B cell (primary cell): ENCODE measurements at regions not wholly inside any gene's neighbourhood (a gene's known extent, or its start where the extent isn't known, plus 50 kb on each side); places are given as distances from the start of the nearest gene placed in this dataset.

ENCODE experiments used
- ATAC-seq: fragments of 200-7000 bp; cut with Tn5 transposase; one replicate; pipeline ENCODE4 v1.10.0; 2021; ENCODE audit warnings: low read depth, mild to moderate bottlenecking, moderate number of reproducible peaks, moderate library complexity
- CTCF ChIA-PET: fragments of 350-600 bp; sonication (Branson Sonifier 250); formaldehyde crosslinking; loops from one replicate; lab custom pipeline; 2021; ENCODE audit warnings: antibody characterized with exemption, inconsistent platforms; lab: Charles Lee
- POLR2A ChIA-PET: fragments of 350-600 bp; sonication (Branson Sonifier 250); formaldehyde crosslinking; loops from one replicate; lab custom pipeline; 2021; ENCODE audit warnings: antibody characterized with exemption; lab: Charles Lee
- DNase-seq: peaks from one replicate; pipeline ENCODE4 v3.0.0; 2013
- H2AFZ ChIP-seq: 2 replicates; pipeline ENCODE4 v1.6.1; 2012; ENCODE audit warnings: mild to moderate bottlenecking, low read depth, low read length; ENCODE audit not compliant: insufficient read depth, poor library complexity, severe bottlenecking
- H3K27ac ChIP-seq, 2 donors: 1 replicate in 1 of 2; 2 replicates in 1 of 2; pipeline ENCODE4 v1.5.1; 2012 to 2013; ENCODE audit warnings: low read length in 2 of 2, mild to moderate bottlenecking in 2 of 2, moderate library complexity in 1 of 2
- H3K27me3 ChIP-seq, 4 experiments: fragments of 200-600 bp in 1 of 4; sonication (generic) in 1 of 4; replicated peaks in 1 of 4; 1 replicate in 2 of 4; 2 replicates in 2 of 4; pipeline versions ENCODE4 v1.6.1 to v1.7.0; 2013 to 2016; ENCODE audit warnings: low read length in 3 of 4, mild to moderate bottlenecking in 2 of 4, mixed read lengths in 1 of 4, moderate library complexity in 1 of 4; ENCODE audit not compliant: insufficient read depth in 4 of 4, control insufficient read depth in 3 of 4; ENCODE audit errors: control extremely low read depth in 1 of 4
- H3K36me3 ChIP-seq, 2 experiments: replicated peaks in 1 of 2; 1 replicate in 1 of 2; 2 replicates in 1 of 2; pipeline versions ENCODE4 v1.6.1 to v1.7.1; 2013; ENCODE audit warnings: low read length in 1 of 2; ENCODE audit not compliant: insufficient read depth in 2 of 2, control insufficient read depth in 1 of 2; ENCODE audit errors: control extremely low read depth in 1 of 2, extremely low read depth in 1 of 2
- H3K4me1 ChIP-seq, 2 donors: fragments of 200-600 bp in 1 of 2; sonication (generic) in 1 of 2; 1 replicate in 1 of 2; 2 replicates in 1 of 2; pipeline versions ENCODE4 v1.5.1 to v1.6.1; 2013 to 2017; ENCODE audit warnings: low read length in 2 of 2; ENCODE audit not compliant: control insufficient read depth in 2 of 2, insufficient read depth in 2 of 2
- H3K4me2 ChIP-seq: replicated peaks from 2 replicates; pipeline ENCODE3; 2012; ENCODE audit warnings: mild to moderate bottlenecking, low read depth, low read length; ENCODE audit not compliant: poor library complexity, severe bottlenecking
- H3K4me3 ChIP-seq, 5 experiments: fragments of 200-600 bp in 1 of 5; sonication (generic) in 1 of 5; 1 replicate in 3 of 5; 2 replicates in 2 of 5; pipeline versions ENCODE4 v1.5.1 to v1.7.0; 2011 to 2016; ENCODE audit warnings: low read length in 4 of 5, mild to moderate bottlenecking in 4 of 5, low read depth in 2 of 5, control low read depth in 1 of 5, moderate library complexity in 1 of 5; ENCODE audit not compliant: insufficient read depth in 1 of 5; ENCODE audit errors: control extremely low read depth in 1 of 5, extremely low read depth in 1 of 5
- H3K79me2 ChIP-seq: fragments of 200-600 bp; sonication (generic); one replicate; pipeline ENCODE4 v1.6.0; 2016; ENCODE audit warnings: low read length; ENCODE audit not compliant: control insufficient read depth, insufficient read depth
- H3K9ac ChIP-seq: fragments of 200-600 bp; sonication (generic); 2 replicates; pipeline ENCODE4 v1.6.1; 2017; ENCODE audit warnings: mild to moderate bottlenecking, low read length, moderate library complexity
- H3K9me3 ChIP-seq, 3 donors: one replicate each; pipeline versions ENCODE4 v1.6.1 to v1.7.1; 2013; ENCODE audit warnings: low read length in 2 of 3; ENCODE audit not compliant: control insufficient read depth in 2 of 3, insufficient read depth in 1 of 3; ENCODE audit errors: control extremely low read depth in 1 of 3
- H4K20me1 ChIP-seq: 2 replicates; pipeline ENCODE4 v1.6.0; 2012; ENCODE audit warnings: mild to moderate bottlenecking, low read length; ENCODE audit not compliant: insufficient read depth, control insufficient read depth, poor library complexity, severe bottlenecking
- H3K27ac Mint-ChIP-seq: one replicate; pipeline ENCODE4 v1.8.0; 2021; ENCODE audit warnings: mixed read lengths
- H3K27me3 Mint-ChIP-seq: one replicate; pipeline ENCODE4 v1.8.0; 2021; ENCODE audit warnings: mixed read lengths
- H3K4me1 Mint-ChIP-seq: one replicate; pipeline ENCODE4 v1.8.0; 2021; ENCODE audit warnings: mixed read lengths
- H3K4me3 Mint-ChIP-seq: one replicate; pipeline ENCODE4 v1.8.0; 2021; ENCODE audit warnings: mixed read lengths
- H3K9me3 Mint-ChIP-seq: one replicate; pipeline ENCODE4 v1.8.0; 2022; ENCODE audit warnings: mixed read lengths; ENCODE audit not compliant: insufficient read depth
- CTCF ChIP-seq: fragments of 200-600 bp; IDR thresholded peaks from one replicate; pipeline ENCODE4 v1.8.0; 2022; ENCODE audit warnings: antibody characterized with exemption, mild to moderate bottlenecking
- EZH2 ChIP-seq: IDR thresholded peaks from 2 replicates; pipeline ENCODE4 v1.6.1; 2012; ENCODE audit warnings: borderline replicate concordance, low read depth, mild to moderate bottlenecking, moderate library complexity, low read length; ENCODE audit not compliant: insufficient read depth, poor library complexity, severe bottlenecking
- WGBS: methylation state at CpG from one replicate; pipeline ENCODE4 v1.1.5; 2013; ENCODE audit warnings: missing lambda C conversion rate; ENCODE audit not compliant: insufficient coverage; 5-methylcytosine and 5-hydroxymethylcytosine counted together
- intact Hi-C: fragments of 100-400 bp; cut with micrococcal nuclease; formaldehyde crosslinking; loops from one replicate; pipeline ENCODE4 v1.10.0; 2022

DNA sequence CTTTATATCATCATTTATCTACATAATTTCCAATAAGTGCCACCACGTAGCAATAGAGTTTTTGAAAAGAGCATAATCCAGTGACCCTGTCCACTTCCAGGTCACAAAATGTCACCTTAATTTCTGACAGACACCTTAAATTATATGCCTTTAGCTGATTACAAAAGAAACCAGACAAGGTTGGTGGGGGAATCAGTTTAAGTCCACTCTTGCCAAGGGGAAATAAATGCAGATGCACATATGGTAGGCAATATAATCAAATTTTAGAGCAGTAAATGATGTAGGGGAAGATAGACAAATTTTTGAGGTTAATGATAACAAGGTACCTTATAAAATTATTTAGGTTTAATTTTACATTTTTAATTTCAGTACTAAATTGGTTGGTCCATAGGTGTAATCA is 253.5 kb downstream of the ZIC1 start:
- no peak overlapping the region for H3K27ac ChIP-seq

DNA sequence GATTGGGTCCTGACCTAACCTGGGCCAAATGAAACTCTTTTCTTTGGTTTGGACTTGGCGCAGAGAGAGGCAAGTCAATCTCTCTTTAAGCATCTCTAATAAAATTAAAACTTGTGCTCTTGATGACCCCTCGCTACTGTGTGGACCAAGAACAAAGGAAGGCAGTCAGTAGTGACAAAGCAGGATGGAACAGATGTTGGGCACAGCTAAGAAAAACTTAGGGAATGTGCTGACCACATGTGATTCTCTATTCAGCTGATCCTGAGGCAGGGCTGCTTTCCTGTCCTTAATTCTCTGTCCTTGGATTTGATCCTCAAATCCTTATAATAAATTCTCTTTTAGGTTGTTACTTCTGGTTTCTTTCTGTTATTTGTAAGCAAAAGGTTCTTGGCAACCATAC is 259.9 kb downstream of the ZIC1 start:
- H3K4me1 Mint-ChIP-seq, result no peaks in the 10 kb centered on the region
- H3K4me3 Mint-ChIP-seq, result no peak overlapping the region
- no peaks in the 10 kb centered on the region for H3K27me3 Mint-ChIP-seq
- no peaks in the 10 kb centered on the region for H3K9me3 Mint-ChIP-seq
- H3K9me3 ChIP-seq, result no peaks in the 10 kb centered on the region
- no peaks in the 10 kb centered on the region for H3K27me3 ChIP-seq
- H3K4me2 ChIP-seq, result no peak overlapping the region
- no peak overlapping the region for H3K27ac ChIP-seq
- no peaks in the 10 kb centered on the region for H4K20me1 ChIP-seq
- no peak for TF ChIP-seq EZH2
- TF ChIP-seq CTCF, result no peak
- H3K4me3 ChIP-seq, result no peak overlapping the region
- H2AFZ ChIP-seq, result no peak overlapping the region
- no peak overlapping the region for H3K27ac Mint-ChIP-seq
- DNase-seq (no peak), ATAC-seq (no peak)
- no CpG with 5 or more reads among the region's 2 CpGs for WGBS
- ChIA-PET POLR2A (no interaction called here), CTCF (no interaction called here)
- H3K4me1 ChIP-seq, result no peaks in the 10 kb centered on the region
- no peaks in the 10 kb centered on the region for H3K36me3 ChIP-seq
- no peak overlapping the region for H3K9ac ChIP-seq
- intact Hi-C loops, result no loop called here
- H3K79me2 ChIP-seq, result no peaks in the 10 kb centered on the region

More for the DNA sequence above, 253.5 kb downstream of the ZIC1 start:
- H3K27me3 ChIP-seq, result no peaks in the 10 kb centered on the region
- H3K4me2 ChIP-seq, result no peak overlapping the region
- TF ChIP-seq CTCF (no peak), EZH2 (no peak)
- H3K36me3 ChIP-seq, result no peaks in the 10 kb centered on the region
- no peaks in the 10 kb centered on the region for H3K27me3 Mint-ChIP-seq
- H3K9me3 Mint-ChIP-seq, result peaks cover 2% of the 10 kb centered on the region
- H3K4me3 Mint-ChIP-seq, result no peak overlapping the region
- no peaks in the 10 kb centered on the region for H3K4me1 ChIP-seq
- H3K79me2 ChIP-seq, result no peaks in the 10 kb centered on the region
- no peaks in the 10 kb centered on the region for H4K20me1 ChIP-seq
- no peak for ATAC-seq
- ChIA-PET POLR2A (no interaction called here), CTCF (no interaction called here)
- H3K9ac ChIP-seq, result no peak overlapping the region
- H2AFZ ChIP-seq, result no peak overlapping the region
- no peak overlapping the region for H3K27ac Mint-ChIP-seq
- 100% methylated on average over 1 of the region's 1 CpG for WGBS
- H3K4me3 ChIP-seq, result no peak overlapping the region
- no peak for DNase-seq
- intact Hi-C loops, result no loop called here
- H3K9me3 ChIP-seq, result no peaks in the 10 kb centered on the region
- no peaks in the 10 kb centered on the region for H3K4me1 Mint-ChIP-seq
